ENCODE measurements at regions not wholly inside any gene's neighbourhood (a gene's known extent, or its start where the extent isn't known, plus 50 kb on each side); places are given as distances from the start of the nearest gene placed in this dataset.

GRCh38 chr6:5946701-5947100 is 60.0 kb downstream of the NRN1 start:
- no peak for DNase-seq

- DNase-seq, result no peak
Measured at GRCh38 chr6:5946181-5946580, 60.5 kb downstream of the NRN1 start.

- no peak for DNase-seq
Measured at GRCh38 chr6:5943591-5943990, 63.1 kb downstream of the NRN1 start.

DNA sequence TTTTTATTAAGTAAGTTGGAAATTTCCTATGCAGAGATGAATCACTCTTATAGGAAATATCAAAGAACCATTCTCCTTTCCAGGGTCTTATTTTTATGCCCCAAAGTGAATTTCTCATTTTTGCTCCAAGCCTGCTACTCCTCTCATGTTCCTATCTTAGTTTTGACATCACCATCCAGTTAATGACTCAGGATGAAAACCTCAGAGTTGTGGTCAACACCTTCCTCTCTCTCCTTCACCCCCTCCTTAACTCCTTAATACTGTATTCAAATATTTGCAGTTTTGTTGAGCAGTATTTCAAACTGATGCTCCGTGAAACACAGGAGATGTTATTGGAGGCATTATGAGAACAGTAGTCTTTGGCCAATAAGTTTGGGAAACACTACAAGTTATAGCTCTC is 64.1 kb downstream of the NRN1 start:
- peak; percentile 49 for DNase-seq

DNA sequence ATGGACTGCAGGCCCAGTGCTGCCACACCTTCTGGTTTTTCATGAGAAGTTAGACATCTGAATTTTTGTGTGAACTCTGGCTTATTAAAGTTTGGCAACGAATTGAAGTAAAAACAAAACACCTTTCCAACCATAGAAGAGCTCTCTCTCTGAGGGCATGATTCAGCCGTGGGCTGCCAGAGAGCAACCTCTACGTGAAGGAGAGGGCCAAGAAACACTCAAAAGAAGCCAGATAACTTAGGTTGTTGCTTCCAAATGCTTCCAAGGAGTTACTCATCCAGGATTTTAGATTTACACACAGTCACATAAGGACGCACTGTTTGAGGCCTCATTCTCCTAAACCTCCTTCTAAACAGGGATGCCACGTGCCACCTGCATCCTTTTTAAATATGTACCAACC is 65.5 kb downstream of the NRN1 start:
- DNase-seq, result peak; percentile 58

- DNase-seq, result no peak
Measured at GRCh38 chr6:5938934-5939333, 67.8 kb downstream of the NRN1 start.

DNA sequence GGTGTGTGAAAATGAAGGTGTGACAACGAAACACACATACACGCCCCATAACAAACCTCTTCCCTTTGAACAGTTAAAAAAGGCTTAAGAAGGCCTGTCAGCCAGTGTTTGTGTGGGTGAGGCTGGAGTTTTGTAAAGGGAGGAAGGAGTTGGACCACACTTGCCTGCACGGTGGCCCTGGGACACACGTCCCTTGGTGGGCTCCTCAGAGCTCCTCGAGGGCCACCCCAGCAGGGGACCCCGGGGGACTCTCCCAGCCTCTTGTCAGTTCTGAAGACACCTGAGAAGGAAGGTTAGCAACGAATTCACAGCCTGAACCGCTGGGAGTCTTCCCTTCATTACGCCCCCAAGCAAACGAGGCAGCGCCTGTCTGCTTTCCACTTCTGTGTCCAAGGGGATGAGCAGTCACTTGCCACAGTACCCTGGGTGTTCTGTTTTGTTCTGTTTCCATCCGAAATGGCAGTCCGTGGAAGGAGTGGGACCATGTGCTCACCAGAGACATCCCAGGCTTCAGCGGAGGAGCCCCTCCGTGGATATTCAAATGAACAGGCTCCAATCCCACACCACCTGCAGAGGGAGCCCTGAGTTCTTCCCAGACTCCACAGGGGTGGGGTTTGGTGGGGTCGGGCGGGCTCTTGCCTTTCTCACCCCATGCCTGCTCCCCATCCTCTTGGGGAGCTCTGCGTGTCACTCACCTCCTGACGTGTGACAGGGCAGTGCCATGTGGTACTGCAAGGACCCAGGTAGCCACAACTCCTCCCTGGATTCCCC is 68.6 kb downstream of the NRN1 start:
- no peak for DNase-seq

- no peak for DNase-seq
Measured at GRCh38 chr6:5937169-5937909, 69.4 kb downstream of the NRN1 start.

DNA sequence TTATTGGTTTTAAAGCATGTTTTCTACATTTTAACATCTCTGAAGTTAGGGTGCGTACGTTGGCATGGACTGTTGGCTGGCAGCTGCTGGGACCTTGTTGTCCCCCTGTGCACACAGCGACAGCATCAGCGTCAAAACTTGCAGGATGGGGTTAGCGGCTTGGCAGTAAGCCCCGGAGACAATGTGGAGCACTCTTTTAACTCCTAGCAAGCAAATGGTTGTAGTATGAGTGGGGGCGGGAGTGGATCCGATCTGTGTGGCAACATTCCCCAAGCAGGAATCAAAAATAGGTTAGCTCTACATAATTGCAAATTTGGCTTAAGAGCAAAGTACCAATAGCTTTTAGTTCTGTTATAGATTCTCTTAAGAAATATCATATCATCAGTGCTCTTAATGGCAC is 70.1 kb downstream of the NRN1 start:
- no peak for DNase-seq

GRCh38 chr6:5936140-5936539 is 70.6 kb downstream of the NRN1 start:
- peak; percentile 15 for DNase-seq

DNA sequence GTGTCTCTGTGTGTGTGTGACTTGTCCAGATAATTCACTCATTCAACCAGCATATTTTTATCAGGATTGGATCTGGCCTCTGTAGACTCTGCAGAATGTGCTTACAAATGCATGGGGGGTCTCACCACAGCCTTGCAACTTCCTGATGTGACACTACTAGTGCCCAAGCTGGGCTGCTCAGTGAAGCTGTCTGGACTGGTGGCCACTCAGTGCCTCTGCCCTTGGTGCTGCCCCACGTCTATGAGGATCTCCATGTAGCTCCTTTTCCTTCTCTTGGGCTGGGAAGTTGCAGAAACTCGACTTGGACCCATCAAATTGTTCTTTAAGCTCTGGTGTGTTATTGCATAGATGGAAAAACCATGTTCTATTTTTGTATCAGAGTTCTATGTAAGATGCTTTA is 75.8 kb downstream of the NRN1 start:
- DNase-seq, result no peak

DNA sequence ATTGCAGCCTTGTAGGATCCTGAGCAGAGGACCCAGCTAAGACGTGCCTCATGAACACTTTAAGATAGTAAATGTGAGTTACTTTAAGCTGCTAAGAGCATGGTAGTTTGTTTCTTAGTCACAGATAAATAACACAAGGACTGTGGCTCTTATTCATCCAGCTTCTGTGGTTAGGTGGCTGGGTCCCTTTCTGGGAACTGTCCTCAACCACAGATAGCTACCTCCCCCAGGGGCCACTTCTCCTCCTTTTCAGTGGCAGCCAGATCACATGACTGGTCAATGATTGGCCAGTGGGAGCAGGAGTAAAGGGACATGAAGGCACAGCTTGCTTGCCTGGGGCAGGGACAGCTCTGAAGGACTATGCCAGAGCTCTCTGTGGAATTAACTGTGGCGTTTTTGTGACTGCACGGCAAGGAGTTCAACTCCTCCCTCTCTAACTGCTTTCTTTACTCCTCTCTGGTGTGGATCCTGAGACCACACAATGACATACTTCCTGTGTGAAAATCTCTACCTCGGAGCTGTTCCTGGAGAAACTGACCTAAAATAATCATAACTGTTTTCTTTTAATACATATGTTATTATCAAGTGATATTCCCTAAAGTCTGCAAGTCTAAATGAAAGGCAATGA is 76.5 kb downstream of the NRN1 start:
- no peak for DNase-seq

GRCh38 chr6:5923840-5924239 is 82.9 kb downstream of the NRN1 start:
- no peak for DNase-seq

GRCh38 chr6:5922230-5922629 is 84.5 kb downstream of the NRN1 start:
- no peak for DNase-seq

DNA sequence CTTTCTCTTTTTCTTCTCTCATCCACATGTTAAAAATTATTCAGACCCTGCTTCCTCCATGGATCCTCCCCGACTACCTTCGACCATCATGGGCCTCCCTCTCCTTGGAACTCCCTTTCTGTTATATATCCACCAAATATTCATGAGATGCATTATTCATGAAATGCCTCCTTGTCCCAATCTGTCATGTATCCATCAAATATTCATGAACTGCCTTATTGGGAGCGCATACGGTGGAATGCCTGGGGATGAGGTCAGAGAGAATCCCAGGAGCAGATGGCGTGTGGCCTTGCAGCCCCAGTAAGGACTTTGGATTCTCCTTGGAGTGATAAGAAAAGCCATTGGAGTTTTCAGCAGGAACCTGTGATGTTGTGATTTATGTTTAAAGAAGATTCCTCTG is 97.0 kb downstream of the NRN1 start:
- DNase-seq, result no peak

DNA sequence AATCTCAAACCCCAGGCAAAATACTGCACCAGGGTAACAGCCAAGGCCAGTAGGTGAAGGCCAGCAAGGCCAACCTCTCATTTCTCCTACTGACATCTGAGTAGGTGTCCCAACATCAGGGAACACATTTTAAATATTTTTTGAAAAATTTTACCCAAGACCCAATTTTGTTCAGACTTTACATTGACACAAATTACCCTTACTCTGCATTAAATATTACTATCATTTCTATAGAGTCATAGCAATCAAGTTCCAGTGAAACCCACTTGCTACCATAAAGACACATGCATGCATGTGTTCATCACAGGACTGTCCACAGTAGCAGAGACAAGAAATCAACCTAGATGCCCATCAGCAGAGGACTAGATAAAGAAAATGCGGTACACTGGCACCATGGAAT is 99.9 kb downstream of the NRN1 start:
- no peak for DNase-seq

DNA sequence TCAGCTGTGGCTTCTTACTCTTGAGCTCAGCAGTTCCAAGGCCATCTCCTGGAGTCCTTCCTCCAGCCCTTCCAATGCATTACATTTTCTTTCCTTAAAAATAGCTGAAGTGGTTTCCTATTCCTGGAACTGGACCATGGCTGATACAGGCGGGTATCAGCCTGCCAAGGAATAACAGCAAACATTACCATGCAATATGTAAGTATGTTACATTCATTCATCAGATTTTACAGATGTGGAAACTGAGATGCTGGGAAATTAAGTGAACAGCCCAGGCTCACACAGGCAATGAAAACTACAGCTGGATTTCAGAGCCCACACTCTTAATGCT is 100.4 kb downstream of the NRN1 start:
- no peak for DNase-seq

DNA sequence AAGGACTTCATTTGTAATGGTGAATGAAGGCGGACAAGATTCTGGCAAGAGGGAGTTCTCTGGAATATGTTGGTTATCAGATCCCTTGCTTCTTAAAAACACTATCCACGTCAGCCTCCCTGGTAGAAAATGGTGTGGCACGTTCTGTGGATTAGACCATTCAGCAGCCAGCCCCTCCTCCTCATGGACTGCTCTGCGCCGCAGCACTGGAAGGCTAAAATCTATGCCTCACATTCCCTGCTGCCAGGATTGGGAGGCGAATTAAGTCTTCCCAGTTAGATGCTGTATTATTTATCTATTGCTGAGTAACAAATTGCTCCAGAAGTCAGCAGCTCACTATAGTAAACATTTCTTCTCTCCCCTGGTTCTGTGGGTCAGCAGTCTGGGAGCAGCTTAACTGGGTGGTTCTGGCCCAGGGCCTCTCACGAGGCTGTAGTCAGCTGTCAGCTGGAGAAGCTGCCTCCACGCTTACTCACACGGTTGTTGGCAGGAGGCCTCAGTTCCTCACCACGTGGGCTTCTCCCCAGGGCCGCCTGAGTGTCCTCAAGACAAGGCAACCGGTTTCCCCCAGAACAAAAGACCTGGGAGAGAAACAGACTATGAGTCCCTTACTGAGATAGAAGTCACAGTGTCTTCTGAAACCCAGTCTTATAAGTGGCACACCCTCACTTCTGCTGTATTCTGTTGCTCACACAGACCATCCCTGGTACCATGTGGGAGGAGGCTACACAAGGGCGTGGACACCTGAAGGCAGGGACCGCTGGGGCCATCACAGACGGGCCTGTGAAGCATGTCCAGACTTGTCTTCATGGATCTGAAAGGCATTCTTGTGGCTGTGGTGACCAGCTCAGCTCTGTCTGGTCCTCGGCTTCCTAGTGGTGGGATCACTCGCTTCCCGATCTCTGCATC is 101.0 kb downstream of the NRN1 start:
- peak; percentile 66 for DNase-seq

- DNase-seq, result no peak
Measured at GRCh38 chr6:5904532-5904931, 102.2 kb downstream of the NRN1 start.

DNA sequence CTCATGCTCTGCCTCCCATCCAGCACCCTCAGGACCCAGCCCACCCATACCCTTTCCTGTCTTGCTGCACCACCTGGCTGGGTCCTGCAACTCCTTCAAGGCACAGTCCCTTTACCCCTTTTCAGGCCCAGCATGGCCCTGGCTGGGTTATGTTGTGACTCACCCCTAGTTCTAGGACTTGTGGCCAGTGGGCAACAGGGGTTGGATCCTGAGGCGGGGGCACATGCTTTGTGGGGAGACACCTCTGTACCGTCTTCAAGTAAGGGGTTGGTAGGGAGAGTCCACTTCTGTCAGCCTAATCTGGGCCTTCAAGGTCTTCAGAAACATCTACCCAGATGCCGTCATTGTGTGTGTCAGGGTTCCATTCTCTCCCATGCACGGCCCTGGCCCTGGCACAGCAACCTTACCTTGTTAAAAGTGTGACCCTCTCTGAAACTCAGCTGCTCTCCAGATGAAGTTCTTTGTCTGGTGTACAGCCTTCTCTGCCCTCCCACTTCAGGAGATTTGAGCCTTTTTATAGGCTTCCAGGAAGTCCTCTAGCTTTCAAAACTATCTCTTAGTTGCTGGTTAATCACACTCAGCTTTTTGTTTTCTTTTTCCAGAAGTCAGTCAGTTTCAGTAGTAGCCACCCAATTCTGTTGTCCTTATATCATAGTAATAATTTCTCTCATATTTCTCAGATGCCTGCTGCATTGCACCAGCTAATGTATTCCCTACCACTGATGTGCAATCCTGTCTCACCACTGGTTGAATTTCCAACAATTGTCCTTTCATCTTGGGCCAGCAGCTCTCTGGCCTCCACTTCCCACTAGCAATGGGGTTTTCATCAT is 107.3 kb downstream of the NRN1 start:
- no peak for DNase-seq

GRCh38 chr6:5898563-5898962 is 108.2 kb downstream of the NRN1 start:
- DNase-seq, result no peak

- DNase-seq, result no peak
Measured at GRCh38 chr6:5898102-5898501, 108.6 kb downstream of the NRN1 start.

Measured in NCI-H226 (cell line).